PC-3 (cell line): ENCODE measurements at regions not wholly inside any gene's neighbourhood (a gene's known extent, or its start where the extent isn't known, plus 50 kb on each side); places are given as distances from the start of the nearest gene placed in this dataset.

Experiments used
- EZH2 ChIP-seq: fragments of 300-600 bp; sonication (generic); IDR thresholded peaks from one replicate; pipeline ENCODE4 v1.6.1; 2017; ENCODE audit warnings: antibody characterized with exemption, mild to moderate bottlenecking, low read length; ENCODE audit not compliant: unreplicated experiment
- EZH2phosphoT487 ChIP-seq: fragments of 300-600 bp; sonication (generic); IDR thresholded peaks from 2 replicates; pipeline ENCODE4 v1.6.1; 2018; ENCODE audit warnings: mild to moderate bottlenecking, antibody characterized with exemption, low read length, borderline replicate concordance
- TF ChIP-seq, protein P1 (sequence below): fragments of 300-600 bp; sonication (generic); conservative IDR thresholded peaks from 2 replicates; pipeline ENCODE4 v1.5.1; 2017; ENCODE audit warnings: antibody characterized with exemption, low read depth, mild to moderate bottlenecking, low read length

DNA sequence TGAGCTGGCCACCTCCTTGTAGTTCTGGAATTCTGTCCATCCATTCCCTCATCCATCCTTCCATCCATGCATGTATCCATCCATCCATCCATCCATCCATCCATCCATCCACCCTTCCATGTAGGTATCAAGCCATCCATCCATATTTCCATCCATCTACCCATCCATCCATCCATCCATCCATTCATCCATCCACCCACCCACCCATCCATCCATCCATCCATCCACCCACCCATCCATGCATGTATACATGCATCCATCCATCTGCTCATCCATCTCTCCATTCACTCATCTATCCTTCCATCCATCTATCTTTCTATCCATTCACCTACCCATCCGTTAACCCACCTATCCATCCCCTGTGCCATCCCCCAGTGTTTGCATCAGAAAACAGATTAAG, 153.6 kb upstream of the STX18 start:
- TF ChIP-seq, protein P1, sequence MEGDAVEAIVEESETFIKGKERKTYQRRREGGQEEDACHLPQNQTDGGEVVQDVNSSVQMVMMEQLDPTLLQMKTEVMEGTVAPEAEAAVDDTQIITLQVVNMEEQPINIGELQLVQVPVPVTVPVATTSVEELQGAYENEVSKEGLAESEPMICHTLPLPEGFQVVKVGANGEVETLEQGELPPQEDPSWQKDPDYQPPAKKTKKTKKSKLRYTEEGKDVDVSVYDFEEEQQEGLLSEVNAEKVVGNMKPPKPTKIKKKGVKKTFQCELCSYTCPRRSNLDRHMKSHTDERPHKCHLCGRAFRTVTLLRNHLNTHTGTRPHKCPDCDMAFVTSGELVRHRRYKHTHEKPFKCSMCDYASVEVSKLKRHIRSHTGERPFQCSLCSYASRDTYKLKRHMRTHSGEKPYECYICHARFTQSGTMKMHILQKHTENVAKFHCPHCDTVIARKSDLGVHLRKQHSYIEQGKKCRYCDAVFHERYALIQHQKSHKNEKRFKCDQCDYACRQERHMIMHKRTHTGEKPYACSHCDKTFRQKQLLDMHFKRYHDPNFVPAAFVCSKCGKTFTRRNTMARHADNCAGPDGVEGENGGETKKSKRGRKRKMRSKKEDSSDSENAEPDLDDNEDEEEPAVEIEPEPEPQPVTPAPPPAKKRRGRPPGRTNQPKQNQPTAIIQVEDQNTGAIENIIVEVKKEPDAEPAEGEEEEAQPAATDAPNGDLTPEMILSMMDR: no peak
- no peak for TF ChIP-seq EZH2
- no peak for TF ChIP-seq EZH2phosphoT487
